Upper lobe of left lung (tissue), 4 donors: ENCODE measurements at regions not wholly inside any gene's neighbourhood (a gene's known extent, or its start where the extent isn't known, plus 50 kb on each side); places are given as distances from the start of the nearest gene placed in this dataset.

Experiments used
- CTCF ChIP-seq, 6 experiments: fragments of 450-650 bp in 4 of 6; fragments of 200-600 bp in 2 of 6; sonication (generic) in 2 of 6; IDR thresholded peaks; one replicate each; pipeline ENCODE4 v1.5.1; 2016 to 2019; ENCODE audit warnings: antibody characterized with exemption in 6 of 6
- EP300 ChIP-seq, 4 donors: sonication (generic); formaldehyde crosslinking; IDR thresholded peaks; one replicate each; pipeline ENCODE4 v1.5.1; 2017; ENCODE audit warnings: antibody characterized with exemption in 4 of 4, control low read depth in 2 of 4
- POLR2A ChIP-seq, 4 donors: fragments of 450-650 bp; IDR thresholded peaks; one replicate each; pipeline ENCODE4 v1.5.1; 2016 to 2017; ENCODE audit warnings: antibody characterized with exemption in 4 of 4, mild to moderate bottlenecking in 2 of 4
- POLR2AphosphoS5 ChIP-seq, 2 donors: sonication (generic); formaldehyde crosslinking; IDR thresholded peaks; one replicate each; pipeline ENCODE4 v1.5.1; 2017; ENCODE audit warnings: antibody characterized with exemption in 2 of 2

GRCh38 chr1:188423073-188423472 lies 1594.3 kb downstream of the PLA2G4A start:
- no peak for TF ChIP-seq POLR2A (IDR thresholded peaks at IDR 0.05)
- no peak for TF ChIP-seq CTCF (IDR thresholded peaks at IDR 0.05)
- TF ChIP-seq EP300 (IDR thresholded peaks at IDR 0.05), result no peak
- TF ChIP-seq POLR2AphosphoS5 (IDR thresholded peaks at IDR 0.05), result no peak
